ENCODE measurements at regions not wholly inside any gene's neighbourhood (a gene's known extent, or its start where the extent isn't known, plus 50 kb on each side); places are given as distances from the start of the nearest gene placed in this dataset.

GRCh38 chr1:81129366-81129765, 671.4 kb upstream of the ADGRL2 start:
- Histone ChIP-seq H3K27ac (ENCODE audit: low read depth, low read length) (no peak overlapping the region), H3K4me3 (ENCODE audit: low read length) (no peak overlapping the region), H3K27me3 (ENCODE audit: control insufficient read depth, insufficient read depth, low read length, poor library complexity, severe bottlenecking) (no peaks in the 10 kb centered on the region), H3K9me3 (ENCODE audit: control insufficient read depth, low read length) (no peaks in the 10 kb centered on the region), H3K9ac (ENCODE audit: extremely low read depth, low read length, poor library complexity, severe bottlenecking) (no peak overlapping the region), H3K4me1 (ENCODE audit: control insufficient read depth, insufficient read depth, low read length) (no peaks in the 10 kb centered on the region), H3K36me3 (ENCODE audit: control insufficient read depth, insufficient read depth, low read length) (no peaks in the 10 kb centered on the region)
- Mint-ChIP-seq H3K36me3 (ENCODE audit: low read depth) (no peaks in the 10 kb centered on the region), H3K27me3 (ENCODE audit: insufficient read depth) (no peaks in the 10 kb centered on the region), H3K27ac (no peak overlapping the region), H3K4me1 (no peaks in the 10 kb centered on the region), H3K9me3 (no peaks in the 10 kb centered on the region), H3K4me3 (no peak overlapping the region)
- no peak for TF ChIP-seq CTCF (conservative IDR thresholded peaks at IDR 0.05)
- WGBS, 2 experiments (ENCODE audit: insufficient coverage in 1 of 2, insufficient read length in 1 of 2), result 92 to 100% methylated on average over 2 to 4 of the region's 4 CpGs
- no peak for DNase-seq

- TF ChIP-seq CTCF (conservative IDR thresholded peaks at IDR 0.05), result no peak
- H3K4me1 Mint-ChIP-seq, result no peaks in the 10 kb centered on the region
- no peaks in the 10 kb centered on the region for H3K36me3 Mint-ChIP-seq (ENCODE audit: low read depth)
- no peaks in the 10 kb centered on the region for H3K36me3 ChIP-seq (ENCODE audit: control insufficient read depth, insufficient read depth, low read length)
- no peak overlapping the region for H3K4me3 ChIP-seq (ENCODE audit: low read length)
- H3K27me3 ChIP-seq (ENCODE audit: control insufficient read depth, insufficient read depth, low read length, poor library complexity, severe bottlenecking), result no peaks in the 10 kb centered on the region
- no peaks in the 10 kb centered on the region for H3K27me3 Mint-ChIP-seq (ENCODE audit: insufficient read depth)
- H3K4me3 Mint-ChIP-seq, result no peak overlapping the region
- H3K27ac ChIP-seq (ENCODE audit: low read depth, low read length), result no peak overlapping the region
- no peaks in the 10 kb centered on the region for H3K9me3 ChIP-seq (ENCODE audit: control insufficient read depth, low read length)
- H3K9ac ChIP-seq (ENCODE audit: extremely low read depth, low read length, poor library complexity, severe bottlenecking), result no peak overlapping the region
- 94% methylated on average over 1 of the region's 1 CpG; no CpG with 5 or more reads in 1 of the 2 experiments for WGBS, 2 experiments (ENCODE audit: insufficient coverage in 1 of 2, insufficient read length in 1 of 2)
- H3K4me1 ChIP-seq (ENCODE audit: control insufficient read depth, insufficient read depth, low read length), result no peaks in the 10 kb centered on the region
- no peaks in the 10 kb centered on the region for H3K9me3 Mint-ChIP-seq
- no peak overlapping the region for H3K27ac Mint-ChIP-seq
- DNase-seq, result no peak
Measured at GRCh38 chr1:81128079-81128478, 672.7 kb upstream of the ADGRL2 start.

- H3K36me3 ChIP-seq (ENCODE audit: control insufficient read depth, insufficient read depth, low read length), result no peaks in the 10 kb centered on the region
- no peaks in the 10 kb centered on the region for H3K9me3 ChIP-seq (ENCODE audit: control insufficient read depth, low read length)
- no peaks in the 10 kb centered on the region for H3K4me1 ChIP-seq (ENCODE audit: control insufficient read depth, insufficient read depth, low read length)
- Mint-ChIP-seq H3K4me1 (no peaks in the 10 kb centered on the region), H3K27ac (no peak overlapping the region), H3K4me3 (no peak overlapping the region), H3K9me3 (no peaks in the 10 kb centered on the region), H3K27me3 (ENCODE audit: insufficient read depth) (no peaks in the 10 kb centered on the region), H3K36me3 (ENCODE audit: low read depth) (no peaks in the 10 kb centered on the region)
- WGBS, 2 experiments (ENCODE audit: insufficient coverage in 1 of 2, insufficient read length in 1 of 2), result 81 to 94% methylated on average over 3 of the region's 3 CpGs
- H3K9ac ChIP-seq (ENCODE audit: extremely low read depth, low read length, poor library complexity, severe bottlenecking), result no peak overlapping the region
- H3K4me3 ChIP-seq (ENCODE audit: low read length), result no peak overlapping the region
- H3K27ac ChIP-seq (ENCODE audit: low read depth, low read length), result no peak overlapping the region
- no peaks in the 10 kb centered on the region for H3K27me3 ChIP-seq (ENCODE audit: control insufficient read depth, insufficient read depth, low read length, poor library complexity, severe bottlenecking)
- TF ChIP-seq CTCF (conservative IDR thresholded peaks at IDR 0.05), result no peak
- DNase-seq, result no peak
Measured at GRCh38 chr1:81126989-81127581, 673.6 kb upstream of the ADGRL2 start.

Measured in endodermal cell (in vitro differentiated cells).